Loucy (cell line): ENCODE measurements at regions not wholly inside any gene's neighbourhood (a gene's known extent, or its start where the extent isn't known, plus 50 kb on each side); places are given as distances from the start of the nearest gene placed in this dataset.

Source experiments
- H2AFZ ChIP-seq: fragments of 200-600 bp; sonication (generic); 2 replicates; pipeline ENCODE4 v1.6.0; 2016; ENCODE audit warnings: antibody characterized with exemption, mild to moderate bottlenecking, low read length, moderate library complexity
- H3F3A ChIP-seq: fragments of 200-600 bp; 2 replicates; pipeline ENCODE4 v1.6.0; 2016; ENCODE audit warnings: antibody characterized with exemption, low read depth, mild to moderate bottlenecking
- H3K27me3 ChIP-seq: fragments of 200-600 bp; sonication (generic); 2 replicates; pipeline ENCODE4 v1.6.1; 2014; ENCODE audit warnings: low read length, mild to moderate bottlenecking; ENCODE audit not compliant: insufficient read depth, poor library complexity, severe bottlenecking
- H3K36me3 ChIP-seq: fragments of 200-600 bp; sonication (generic); 2 replicates; pipeline ENCODE4 v1.6.1; 2016; ENCODE audit warnings: low read length; ENCODE audit not compliant: insufficient read depth
- H3K4me1 ChIP-seq: fragments of 200-600 bp; sonication (generic); 2 replicates; pipeline ENCODE4 v1.5.1; 2014; ENCODE audit warnings: low read length, mild to moderate bottlenecking; ENCODE audit not compliant: insufficient read depth, poor library complexity, severe bottlenecking
- H3K4me2 ChIP-seq: fragments of 200-600 bp; sonication (generic); 2 replicates; pipeline ENCODE4 v1.6.0; 2014; ENCODE audit warnings: antibody characterized with exemption, low read length, low read depth, mild to moderate bottlenecking; ENCODE audit not compliant: poor library complexity, severe bottlenecking
- H3K4me3 ChIP-seq: fragments of 200-600 bp; sonication (generic); 2 replicates; pipeline ENCODE4 v1.5.1; 2014; ENCODE audit warnings: low read length, mild to moderate bottlenecking, mixed read lengths; ENCODE audit not compliant: poor library complexity, severe bottlenecking
- H3K79me2 ChIP-seq: fragments of 200-600 bp; sonication (generic); 2 replicates; pipeline ENCODE4 v1.6.1; 2014; ENCODE audit warnings: low read length; ENCODE audit not compliant: insufficient read depth
- H3K9ac ChIP-seq: fragments of 200-600 bp; sonication (generic); 2 replicates; pipeline ENCODE4 v1.6.0; 2014; ENCODE audit warnings: mild to moderate bottlenecking, low read depth, low read length, moderate library complexity; ENCODE audit not compliant: poor library complexity, severe bottlenecking
- H3K9me2 ChIP-seq: fragments of 200-600 bp; sonication (generic); replicated peaks from 2 replicates; pipeline ENCODE4 v1.6.1; 2016; ENCODE audit warnings: low read depth, low read length, mixed read lengths
- H3K9me3 ChIP-seq: fragments of 200-600 bp; sonication (generic); 2 replicates; pipeline ENCODE4 v1.6.1; 2014; ENCODE audit warnings: mild to moderate bottlenecking, antibody characterized with exemption, low read length, low read depth; ENCODE audit not compliant: insufficient read depth
- H4K20me1 ChIP-seq: fragments of 200-600 bp; sonication (generic); 2 replicates; pipeline ENCODE4 v1.6.0; 2014; ENCODE audit warnings: antibody characterized with exemption, low read length, mild to moderate bottlenecking; ENCODE audit not compliant: insufficient read depth, poor library complexity, severe bottlenecking
- EZH2phosphoT487 ChIP-seq: fragments of 200-600 bp; IDR thresholded peaks from 2 replicates; pipeline ENCODE4 v1.6.1; 2018; ENCODE audit warnings: antibody characterized with exemption, mild to moderate bottlenecking, moderate library complexity, borderline replicate concordance
- TF ChIP-seq, protein P1 (sequence below): fragments of 200-600 bp; sonication (generic); conservative IDR thresholded peaks from 2 replicates; pipeline ENCODE4 v1.5.1; 2014; ENCODE audit warnings: mild to moderate bottlenecking, antibody characterized with exemption, low read length

DNA sequence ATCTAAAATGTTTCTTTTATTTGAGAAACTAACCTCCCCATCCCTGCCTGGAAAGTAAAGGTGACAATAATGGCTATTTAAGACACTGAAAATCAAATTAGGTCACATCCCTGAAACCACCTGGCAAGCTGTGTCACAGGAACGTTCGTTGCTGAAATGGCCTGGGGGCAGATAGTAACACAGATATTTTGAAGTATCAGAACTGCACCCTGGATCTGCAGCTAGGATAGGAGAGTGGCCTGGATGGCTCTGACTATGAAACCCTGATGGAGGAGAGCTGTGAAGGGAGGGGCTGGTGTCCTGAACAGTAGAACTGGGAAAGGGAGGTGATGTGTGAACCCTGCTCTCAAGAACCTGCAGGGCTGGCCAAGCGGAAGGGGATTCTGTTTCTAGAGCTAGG, 648.3 kb upstream of the CFAP20DC start:
- no peaks in the 10 kb centered on the region for H3K9me3 ChIP-seq
- no peak overlapping the region for H3K9ac ChIP-seq
- H3K4me2 ChIP-seq = no peak overlapping the region
- no peaks in the 10 kb centered on the region for H3K9me2 ChIP-seq
- H3F3A ChIP-seq = no peaks in the 10 kb centered on the region
- no peaks in the 10 kb centered on the region for H3K79me2 ChIP-seq
- H3K36me3 ChIP-seq = no peaks in the 10 kb centered on the region
- TF ChIP-seq, protein P1, sequence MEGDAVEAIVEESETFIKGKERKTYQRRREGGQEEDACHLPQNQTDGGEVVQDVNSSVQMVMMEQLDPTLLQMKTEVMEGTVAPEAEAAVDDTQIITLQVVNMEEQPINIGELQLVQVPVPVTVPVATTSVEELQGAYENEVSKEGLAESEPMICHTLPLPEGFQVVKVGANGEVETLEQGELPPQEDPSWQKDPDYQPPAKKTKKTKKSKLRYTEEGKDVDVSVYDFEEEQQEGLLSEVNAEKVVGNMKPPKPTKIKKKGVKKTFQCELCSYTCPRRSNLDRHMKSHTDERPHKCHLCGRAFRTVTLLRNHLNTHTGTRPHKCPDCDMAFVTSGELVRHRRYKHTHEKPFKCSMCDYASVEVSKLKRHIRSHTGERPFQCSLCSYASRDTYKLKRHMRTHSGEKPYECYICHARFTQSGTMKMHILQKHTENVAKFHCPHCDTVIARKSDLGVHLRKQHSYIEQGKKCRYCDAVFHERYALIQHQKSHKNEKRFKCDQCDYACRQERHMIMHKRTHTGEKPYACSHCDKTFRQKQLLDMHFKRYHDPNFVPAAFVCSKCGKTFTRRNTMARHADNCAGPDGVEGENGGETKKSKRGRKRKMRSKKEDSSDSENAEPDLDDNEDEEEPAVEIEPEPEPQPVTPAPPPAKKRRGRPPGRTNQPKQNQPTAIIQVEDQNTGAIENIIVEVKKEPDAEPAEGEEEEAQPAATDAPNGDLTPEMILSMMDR = no peak
- no peak for TF ChIP-seq EZH2phosphoT487
- H2AFZ ChIP-seq = no peak overlapping the region
- no peak overlapping the region for H3K4me3 ChIP-seq
- H3K27me3 ChIP-seq = no peaks in the 10 kb centered on the region
- peaks cover under 1% of the 10 kb centered on the region for H3K4me1 ChIP-seq
- H4K20me1 ChIP-seq = no peaks in the 10 kb centered on the region

DNA sequence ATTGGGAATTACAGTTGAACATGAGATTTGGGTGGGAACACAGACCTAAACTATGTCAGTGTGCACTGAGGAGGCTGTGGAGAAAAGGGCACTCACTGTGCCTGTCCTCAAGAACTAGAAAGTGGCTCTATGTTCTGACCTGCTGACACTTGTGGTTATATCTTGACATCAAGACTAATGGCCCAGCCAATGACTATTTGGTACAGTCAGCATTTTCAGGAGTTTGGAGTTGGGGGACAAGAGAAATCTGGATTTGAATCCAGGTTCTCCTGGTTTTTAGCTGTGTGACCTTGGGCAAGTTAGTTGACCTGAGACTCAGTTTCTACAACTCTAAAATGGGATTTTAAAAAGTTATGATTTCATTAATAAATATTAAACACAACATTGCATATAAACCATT, 647.0 kb upstream of the CFAP20DC start:
- Histone ChIP-seq H3K79me2 (no peaks in the 10 kb centered on the region), H3K4me1 (peaks cover 13% of the 10 kb centered on the region), H3K9me3 (no peaks in the 10 kb centered on the region), H3K9ac (no peak overlapping the region), H3K4me2 (no peak overlapping the region), H3K9me2 (no peaks in the 10 kb centered on the region), H4K20me1 (no peaks in the 10 kb centered on the region), H3K36me3 (no peaks in the 10 kb centered on the region), H3F3A (no peaks in the 10 kb centered on the region), H3K27me3 (no peaks in the 10 kb centered on the region), H2AFZ (no peak overlapping the region), H3K4me3 (no peak overlapping the region)
- TF ChIP-seq EZH2phosphoT487 = no peak
- TF ChIP-seq, protein P1 = no peak

DNA sequence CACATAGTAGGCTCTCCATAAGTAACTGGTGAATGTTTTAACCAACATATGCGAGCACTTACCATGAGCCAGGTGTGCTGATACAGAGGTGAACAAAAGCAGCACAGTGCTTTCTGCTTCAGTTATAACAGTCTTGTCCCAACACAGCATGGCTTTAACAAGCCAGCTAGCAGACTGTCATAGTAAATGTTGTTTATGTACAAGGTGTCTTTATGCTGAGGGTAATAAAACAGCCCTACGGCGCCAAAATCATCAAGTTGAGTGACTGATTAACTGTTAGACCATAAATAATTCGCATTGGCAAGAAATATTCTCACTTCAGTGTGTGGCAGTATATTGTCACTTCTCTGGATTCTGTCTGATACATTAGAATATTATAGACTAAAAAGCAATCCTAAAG, 646.0 kb upstream of the CFAP20DC start:
- Histone ChIP-seq H4K20me1 (no peaks in the 10 kb centered on the region), H3K4me1 (peaks cover 19% of the 10 kb centered on the region), H3K9me3 (no peaks in the 10 kb centered on the region), H3K9ac (no peak overlapping the region), H3F3A (no peaks in the 10 kb centered on the region), H3K27me3 (no peaks in the 10 kb centered on the region), H3K9me2 (no peaks in the 10 kb centered on the region), H3K4me2 (no peak overlapping the region), H3K79me2 (no peaks in the 10 kb centered on the region), H3K4me3 (no peak overlapping the region), H3K36me3 (no peaks in the 10 kb centered on the region), H2AFZ (no peak overlapping the region)
- TF ChIP-seq, protein P1 = no peak
- TF ChIP-seq EZH2phosphoT487 = no peak
